H1 (cell line): ENCODE measurements at regions not wholly inside any gene's neighbourhood (a gene's known extent, or its start where the extent isn't known, plus 50 kb on each side); places are given as distances from the start of the nearest gene placed in this dataset.

Experiments used
- CTCF ChIA-PET: fragments of 300-600 bp; sonication (Branson Sonifier 250); formaldehyde crosslinking; loops from one replicate; lab custom pipeline; 2021; ENCODE audit not compliant: partially characterized antibody; lab: Charles Lee
- POLR2A ChIA-PET: fragments of 300-600 bp; sonication (Branson Sonifier 250); formaldehyde crosslinking; loops from one replicate; lab custom pipeline; 2021; ENCODE audit warnings: inconsistent platforms; ENCODE audit not compliant: partially characterized antibody; lab: Charles Lee
- DNase-seq, 2 experiments: peaks; one replicate each; pipeline versions ENCODE4 v3.0.0 to v3.0.0-alpha.2; 2010 to 2022; ENCODE audit warnings: low spot score in 2 of 2, low read depth in 1 of 2, mixed read lengths in 1 of 2
- FAIRE-seq: peaks from 2 replicates; lab custom pipeline; 2011; peaks lifted over from hg19 to GRCh38; lab: Jason Lieb, UNC
- H2AFZ ChIP-seq: 2 replicates; pipeline ENCODE4 v1.8.1; 2012; ENCODE audit warnings: low read length, inconsistent platforms
- H2AK5ac ChIP-seq: 2 replicates; pipeline ENCODE4 v1.6.1; 2013; ENCODE audit warnings: low read depth, low read length
- H2BK120ac ChIP-seq: replicated peaks from 2 replicates; pipeline ENCODE3; 2013; ENCODE audit warnings: low read depth, low read length, inconsistent platforms
- H2BK12ac ChIP-seq: 2 replicates; pipeline ENCODE4 v1.6.1; 2013; ENCODE audit warnings: low read depth, low read length
- H2BK15ac ChIP-seq: 2 replicates; pipeline ENCODE4 v1.6.1; 2013; ENCODE audit warnings: low read length
- H2BK20ac ChIP-seq: 2 replicates; pipeline ENCODE4 v1.6.1; 2013; ENCODE audit warnings: low read length
- H2BK5ac ChIP-seq: 2 replicates; pipeline ENCODE4 v1.6.1; 2013; ENCODE audit warnings: low read depth, low read length
- H3K14ac ChIP-seq: 2 replicates; pipeline ENCODE4 v1.6.1; 2013; ENCODE audit warnings: inconsistent platforms; ENCODE audit not compliant: insufficient read length
- H3K18ac ChIP-seq: 2 replicates; pipeline ENCODE4 v1.6.1; 2013; ENCODE audit warnings: low read length; ENCODE audit errors: extremely low read depth
- H3K23ac ChIP-seq: 2 replicates; pipeline ENCODE4 v1.6.1; 2013; ENCODE audit warnings: inconsistent platforms; ENCODE audit not compliant: insufficient read length
- H3K23me2 ChIP-seq: 2 replicates; pipeline ENCODE4 v1.6.1; 2013; ENCODE audit warnings: low read depth, low read length
- H3K27ac ChIP-seq: 2 replicates; pipeline ENCODE4 v1.6.1; 2011; ENCODE audit warnings: low read depth, low read length, inconsistent platforms
- H3K27me3 ChIP-seq, 4 experiments: replicated peaks in 1 of 4; 1 replicate in 1 of 4; 2 replicates in 3 of 4; pipeline versions ENCODE4 v1.6.1 to v1.8.1; 2011 to 2013; ENCODE audit warnings: low read length in 3 of 4, mild to moderate bottlenecking in 3 of 4, inconsistent platforms in 2 of 4, mixed read lengths in 2 of 4, moderate library complexity in 1 of 4; ENCODE audit not compliant: control insufficient read depth in 3 of 4, insufficient read depth in 3 of 4; ENCODE audit errors: extremely low read depth in 1 of 4
- H3K36me3 ChIP-seq, 4 experiments: 2 replicates each; pipeline versions ENCODE4 v1.6.1 to v1.8.1; 2011 to 2013; ENCODE audit warnings: mild to moderate bottlenecking in 4 of 4, low read length in 3 of 4, moderate library complexity in 2 of 4, control low read depth in 1 of 4, inconsistent platforms in 1 of 4; ENCODE audit not compliant: insufficient read depth in 4 of 4, control insufficient read depth in 2 of 4
- H3K4ac ChIP-seq: replicated peaks from 2 replicates; pipeline ENCODE3; 2013; ENCODE audit warnings: low read length, low read depth, mixed read lengths, inconsistent platforms; ENCODE audit not compliant: insufficient read length
- H3K4me1 ChIP-seq, 4 experiments: replicated peaks in 1 of 4; 1 replicate in 1 of 4; 2 replicates in 3 of 4; pipeline versions ENCODE4 v1.6.1 to v1.8.1; 2011 to 2013; ENCODE audit warnings: low read length in 3 of 4, inconsistent platforms in 2 of 4, mixed read lengths in 1 of 4; ENCODE audit not compliant: insufficient read depth in 4 of 4, control insufficient read depth in 3 of 4
- H3K4me2 ChIP-seq, 2 experiments: 2 replicates each; pipeline versions ENCODE4 v1.6.1 to v1.8.1; 2011 to 2013; ENCODE audit warnings: low read depth in 2 of 2, low read length in 2 of 2, control low read depth in 1 of 2, inconsistent platforms in 1 of 2, mild to moderate bottlenecking in 1 of 2; ENCODE audit not compliant: insufficient read depth in 1 of 2
- H3K4me3 ChIP-seq, 4 experiments: fragments of 200-600, 300-600 bp in 1 of 4; sonication (generic), shearing (Covaris generic), sonication (Bioruptor Twin) in 1 of 4; 2 replicates each; pipeline versions ENCODE4 v1.5.1 to v1.8.1; 2011 to 2016; ENCODE audit warnings: low read length in 4 of 4, low read depth in 3 of 4, control low read depth in 2 of 4, inconsistent platforms in 2 of 4, mild to moderate bottlenecking in 2 of 4, mixed read lengths in 1 of 4, moderate library complexity in 1 of 4; ENCODE audit not compliant: insufficient read depth in 2 of 4; ENCODE audit errors: extremely low read depth in 1 of 4
- H3K56ac ChIP-seq: replicated peaks from 2 replicates; pipeline ENCODE3; 2013; ENCODE audit warnings: low read depth, mild to moderate bottlenecking, mixed read lengths, low read length, inconsistent platforms; ENCODE audit not compliant: insufficient read length
- H3K79me1 ChIP-seq: 2 replicates; pipeline ENCODE4 v1.6.1; 2013; ENCODE audit warnings: low read depth, low read length, control low read depth
- H3K79me2 ChIP-seq, 2 experiments: 2 replicates each; pipeline versions ENCODE4 v1.6.1 to v1.8.1; 2012 to 2013; ENCODE audit warnings: low read length in 2 of 2, mild to moderate bottlenecking in 2 of 2, inconsistent platforms in 1 of 2; ENCODE audit not compliant: insufficient read depth in 2 of 2, control insufficient read depth in 1 of 2
- H3K9ac ChIP-seq, 4 experiments: replicated peaks in 1 of 4; 1 replicate in 1 of 4; 2 replicates in 3 of 4; pipeline versions ENCODE4 v1.6.1 to v1.8.1; 2011 to 2013; ENCODE audit warnings: low read depth in 3 of 4, low read length in 3 of 4, control low read depth in 2 of 4, mild to moderate bottlenecking in 2 of 4, moderate library complexity in 2 of 4, inconsistent platforms in 1 of 4; ENCODE audit errors: extremely low read depth in 1 of 4
- H3K9me3 ChIP-seq, 2 experiments: 2 replicates each; pipeline versions ENCODE4 v1.6.1 to v1.8.1; 2012 to 2013; ENCODE audit warnings: mild to moderate bottlenecking in 2 of 2, moderate library complexity in 2 of 2, control low read depth in 1 of 2, inconsistent platforms in 1 of 2, low read depth in 1 of 2, low read length in 1 of 2, mixed read lengths in 1 of 2; ENCODE audit not compliant: insufficient read depth in 2 of 2
- H4K20me1 ChIP-seq, 2 experiments: replicated peaks in 1 of 2; 2 replicates each; pipeline versions ENCODE3 to v1.8.1; 2011 to 2013; ENCODE audit warnings: inconsistent platforms in 2 of 2, low read length in 2 of 2, mild to moderate bottlenecking in 1 of 2; ENCODE audit not compliant: insufficient read depth in 2 of 2, control insufficient read depth in 1 of 2
- H4K5ac ChIP-seq: 2 replicates; pipeline ENCODE4 v1.6.1; 2013; ENCODE audit warnings: low read length, low read depth, mixed read lengths, inconsistent platforms; ENCODE audit not compliant: insufficient read length
- H4K8ac ChIP-seq: 2 replicates; pipeline ENCODE4 v1.8.0; 2013; ENCODE audit warnings: mild to moderate bottlenecking, moderate library complexity, low read length, inconsistent platforms; ENCODE audit not compliant: insufficient read depth; ENCODE audit errors: extremely low read depth
- H4K91ac ChIP-seq: replicated peaks from 2 replicates; pipeline ENCODE3; 2013; ENCODE audit warnings: low read length, mixed read lengths, inconsistent platforms; ENCODE audit not compliant: insufficient read length
- ATF2 ChIP-seq: IDR thresholded peaks from 2 replicates; pipeline ENCODE4 v1.6.1; 2012; ENCODE audit warnings: low read length, inconsistent platforms
- FOSL1 ChIP-seq: IDR thresholded peaks from 2 replicates; pipeline ENCODE4 v1.6.1; 2011; ENCODE audit warnings: mild to moderate bottlenecking, low read depth, low read length, moderate library complexity; ENCODE audit not compliant: insufficient read depth
- GABPA ChIP-seq: IDR thresholded peaks from 2 replicates; pipeline ENCODE4 v1.6.1; 2011; ENCODE audit warnings: mild to moderate bottlenecking, low read length, moderate library complexity, borderline replicate concordance; ENCODE audit not compliant: insufficient read depth
- HDAC2 ChIP-seq, 2 experiments: fragments of 300-600 bp in 1 of 2; sonication (generic) in 1 of 2; IDR thresholded peaks; 2 replicates each; pipeline ENCODE4 v1.6.1; 2011 to 2012; ENCODE audit warnings: low read depth in 2 of 2, low read length in 2 of 2, mild to moderate bottlenecking in 2 of 2, moderate library complexity in 2 of 2, borderline replicate concordance in 1 of 2, inconsistent platforms in 1 of 2
- HDAC6 ChIP-seq: IDR thresholded peaks from one replicate; pipeline ENCODE4 v1.7.1; 2012; ENCODE audit warnings: low read depth, mild to moderate bottlenecking, inconsistent platforms, low read length, moderate library complexity
- JUN ChIP-seq: IDR thresholded peaks from 2 replicates; pipeline ENCODE4 v1.6.1; 2011; ENCODE audit warnings: low read depth, mild to moderate bottlenecking, improper control_type of control experiment, low read length
- MAFK ChIP-seq: IDR thresholded peaks from 2 replicates; pipeline ENCODE4 v1.6.1; 2012; ENCODE audit warnings: low read depth, mild to moderate bottlenecking, improper control_type of control experiment, low read length
- POU5F1 ChIP-seq: IDR thresholded peaks from 2 replicates; pipeline ENCODE4 v1.6.1; 2011; ENCODE audit warnings: low read depth, mild to moderate bottlenecking, low read length, moderate library complexity
- RBBP5 ChIP-seq: IDR thresholded peaks from 2 replicates; pipeline ENCODE4 v1.7.1; 2012; ENCODE audit warnings: low read depth, mild to moderate bottlenecking, inconsistent platforms, low read length, moderate library complexity, borderline replicate concordance
- SRF ChIP-seq: IDR thresholded peaks from 2 replicates; pipeline ENCODE4 v1.6.1; 2011; ENCODE audit warnings: mild to moderate bottlenecking, low read depth, low read length, moderate library complexity
- TCF12 ChIP-seq: IDR thresholded peaks from 2 replicates; pipeline ENCODE4 v1.6.1; 2011; ENCODE audit warnings: low read depth, mild to moderate bottlenecking, low read length
- TEAD4 ChIP-seq: IDR thresholded peaks from 2 replicates; pipeline ENCODE4 v1.6.1; 2012; ENCODE audit warnings: low read depth, low read length, inconsistent platforms, mixed read lengths
- WGBS, 2 experiments: shearing (Covaris generic) in 1 of 2; methylation state at CpG; one replicate each; pipeline versions ENCODE4 v1.1.6 to v1.1.7; 2013 to 2015; ENCODE audit warnings: low lambda C conversion rate in 2 of 2, mixed read lengths in 2 of 2, inconsistent platforms in 1 of 2, low coverage in 1 of 2, missing lambda C conversion rate in 1 of 2; ENCODE audit not compliant: insufficient replicate concordance in 2 of 2, insufficient coverage in 1 of 2, insufficient read length in 1 of 2; ENCODE audit errors: extremely low coverage in 1 of 2, missing lambda C conversion rate in 1 of 2; 5-methylcytosine and 5-hydroxymethylcytosine counted together

GRCh38 chr6:21295506-21296240 lies 297.9 kb upstream of the SOX4 start:
- Histone ChIP-seq H3K79me1 (no peaks in the 10 kb centered on the region), H4K91ac (no peak overlapping the region), H2AFZ (no peak overlapping the region), H3K9me3 (no peaks in the 10 kb centered on the region), H3K9ac (no peak overlapping the region), H3K4ac (no peak overlapping the region), H3K27ac (no peak overlapping the region), H4K20me1 (peaks cover 0 to 1% of the 10 kb centered on the region in 2 experiments), H3K14ac (no peak overlapping the region), H3K27me3 (no peaks in the 10 kb centered on the region), H3K4me1 (no peaks in the 10 kb centered on the region), H2AK5ac (no peak overlapping the region), H2BK20ac (no peak overlapping the region), H2BK120ac (no peak overlapping the region), H3K79me2 (no peaks in the 10 kb centered on the region), H3K23me2 (no peaks in the 10 kb centered on the region), H2BK5ac (no peak overlapping the region), H3K56ac (no peak overlapping the region), H2BK12ac (no peak overlapping the region), H3K4me2 (no peak overlapping the region), H3K36me3 (no peaks in the 10 kb centered on the region), H2BK15ac (no peak overlapping the region), H4K5ac (no peak overlapping the region), H4K8ac (no peak overlapping the region), H3K18ac (no peak overlapping the region), H3K23ac (no peak overlapping the region), H3K4me3 (no peak overlapping the region)
- 83% methylated on average over 6 of the region's 6 CpGs; no CpG with 5 or more reads in 1 of the 2 experiments for WGBS, 2 experiments
- POLR2A ChIA-PET = no interaction called here
- DNase-seq (no peak), FAIRE-seq (no peak)
- CTCF ChIA-PET = no interaction called here
- TF ChIP-seq POU5F1 = no peak
- no peak for TF ChIP-seq RBBP5
- no peak for TF ChIP-seq HDAC6
- TF ChIP-seq FOSL1 = no peak
- no peak for TF ChIP-seq GABPA
- TF ChIP-seq ATF2 = no peak
- TF ChIP-seq SRF = no peak
- no peak for TF ChIP-seq JUN
- TF ChIP-seq TCF12 = no peak
- no peak for TF ChIP-seq TEAD4
- TF ChIP-seq MAFK = no peak
- no peak for TF ChIP-seq HDAC2 (IDR thresholded peaks at IDR 0.05; ENCODE audit: borderline replicate concordance in 1 of 2, low read depth in 2 of 2, low read length in 2 of 2)
